Neuronal stem cell (in vitro differentiated cells): ENCODE measurements at regions not wholly inside any gene's neighbourhood (a gene's known extent, or its start where the extent isn't known, plus 50 kb on each side); places are given as distances from the start of the nearest gene placed in this dataset.
"Not testable (repeated sequence)": the region's sequence is repeated elsewhere in the genome, so short reads cannot be mapped to it uniquely, and the experiment has no call there.

Source experiments
- DNase-seq: peaks from one replicate; pipeline ENCODE4 v3.0.0-alpha.2; 2013; ENCODE audit warnings: low spot score
- H2AFZ ChIP-seq: one replicate; pipeline ENCODE4 v1.6.1; 2013; ENCODE audit warnings: mild to moderate bottlenecking, low read length, inconsistent platforms
- H2AK5ac ChIP-seq: 2 replicates; pipeline ENCODE4 v1.6.1; 2013; ENCODE audit warnings: low read depth, mild to moderate bottlenecking, inconsistent platforms, low read length, moderate library complexity, mixed read lengths
- H2BK120ac ChIP-seq: 2 replicates; pipeline ENCODE4 v1.6.1; 2013; ENCODE audit warnings: low read depth, mild to moderate bottlenecking, inconsistent platforms, low read length, moderate library complexity, mixed read lengths
- H2BK12ac ChIP-seq: one replicate; pipeline ENCODE4 v1.6.1; 2013; ENCODE audit warnings: low read length, inconsistent platforms
- H2BK15ac ChIP-seq: 2 replicates; pipeline ENCODE4 v1.6.1; 2013; ENCODE audit warnings: mild to moderate bottlenecking, low read length, inconsistent platforms, mixed read lengths
- H2BK5ac ChIP-seq: one replicate; pipeline ENCODE4 v1.6.1; 2013; ENCODE audit warnings: inconsistent platforms, mild to moderate bottlenecking, low read length, moderate library complexity
- H3K14ac ChIP-seq: one replicate; pipeline ENCODE4 v1.6.1; 2013; ENCODE audit warnings: low read length, inconsistent platforms
- H3K18ac ChIP-seq: 2 replicates; pipeline ENCODE4 v1.6.1; 2013; ENCODE audit warnings: low read length, inconsistent platforms
- H3K23ac ChIP-seq: 2 replicates; pipeline ENCODE4 v1.6.1; 2013; ENCODE audit warnings: low read depth, mild to moderate bottlenecking, mixed read lengths, low read length, inconsistent platforms; ENCODE audit not compliant: poor library complexity
- H3K27ac ChIP-seq: replicated peaks from 3 replicates; pipeline ENCODE4 v1.5.1; 2013; ENCODE audit warnings: low read length, inconsistent platforms
- H3K27me3 ChIP-seq, 3 experiments: 2 replicates each; pipeline ENCODE4 v1.6.1; 2013; ENCODE audit warnings: low read length in 3 of 3, mild to moderate bottlenecking in 2 of 3, inconsistent platforms in 1 of 3, low read depth in 1 of 3, mixed read lengths in 1 of 3, moderate library complexity in 1 of 3; ENCODE audit not compliant: control insufficient read depth in 3 of 3, insufficient read depth in 3 of 3
- H3K36me3 ChIP-seq, 2 donors: replicated peaks in 1 of 2; 2 replicates each; pipeline ENCODE4 v1.6.1; 2013; ENCODE audit warnings: low read length in 2 of 2; ENCODE audit not compliant: control insufficient read depth in 2 of 2, insufficient read depth in 2 of 2
- H3K4ac ChIP-seq: 2 replicates; pipeline ENCODE4 v1.6.1; 2013; ENCODE audit warnings: inconsistent platforms, mild to moderate bottlenecking, low read length, moderate library complexity
- H3K4me1 ChIP-seq, 2 donors: 1 replicate in 1 of 2; 2 replicates in 1 of 2; pipeline ENCODE4 v1.6.1; 2013; ENCODE audit warnings: low read length in 2 of 2, low read depth in 1 of 2; ENCODE audit not compliant: control insufficient read depth in 2 of 2, insufficient read depth in 1 of 2
- H3K4me2 ChIP-seq: one replicate; pipeline ENCODE4 v1.6.1; 2013; ENCODE audit warnings: mild to moderate bottlenecking, low read length, inconsistent platforms; ENCODE audit not compliant: insufficient read depth, poor library complexity, severe bottlenecking
- H3K4me3 ChIP-seq, 2 donors: 2 replicates each; pipeline ENCODE4 v1.5.1; 2013; ENCODE audit warnings: low read length in 2 of 2, mild to moderate bottlenecking in 2 of 2, inconsistent platforms in 1 of 2, moderate library complexity in 1 of 2
- H3K79me1 ChIP-seq: one replicate; pipeline ENCODE4 v1.6.1; 2013; ENCODE audit warnings: low read depth, mild to moderate bottlenecking, inconsistent platforms, low read length, moderate library complexity
- H3K9ac ChIP-seq: one replicate; pipeline ENCODE4 v1.6.1; 2013; ENCODE audit warnings: mild to moderate bottlenecking, low read depth, low read length, inconsistent platforms; ENCODE audit not compliant: poor library complexity
- H3K9me3 ChIP-seq, 2 donors: replicated peaks in 1 of 2; 2 replicates each; pipeline versions ENCODE3 to v1.6.1; 2013; ENCODE audit warnings: low read length in 2 of 2, mild to moderate bottlenecking in 2 of 2, inconsistent platforms in 1 of 2, low read depth in 1 of 2, mixed read lengths in 1 of 2, moderate library complexity in 1 of 2; ENCODE audit not compliant: control insufficient read depth in 2 of 2, insufficient read depth in 1 of 2
- H4K8ac ChIP-seq: one replicate; pipeline ENCODE4 v1.6.1; 2013; ENCODE audit warnings: low read depth, mild to moderate bottlenecking, inconsistent platforms, low read length, moderate library complexity
- H4K91ac ChIP-seq: one replicate; pipeline ENCODE4 v1.6.1; 2013; ENCODE audit warnings: low read length, low read depth, mild to moderate bottlenecking, inconsistent platforms; ENCODE audit not compliant: poor library complexity
- WGBS, 2 donors: extraction: QIAGEN DNeasy Blood & Tissue Kit; methylation state at CpG; one replicate each; pipeline ENCODE4 v1.1.7; 2013; ENCODE audit warnings: missing lambda C conversion rate in 2 of 2, mixed read lengths in 1 of 2; ENCODE audit not compliant: insufficient read length in 2 of 2, insufficient replicate concordance in 1 of 2; ENCODE audit errors: extremely low coverage in 2 of 2; 5-methylcytosine and 5-hydroxymethylcytosine counted together

DNA sequence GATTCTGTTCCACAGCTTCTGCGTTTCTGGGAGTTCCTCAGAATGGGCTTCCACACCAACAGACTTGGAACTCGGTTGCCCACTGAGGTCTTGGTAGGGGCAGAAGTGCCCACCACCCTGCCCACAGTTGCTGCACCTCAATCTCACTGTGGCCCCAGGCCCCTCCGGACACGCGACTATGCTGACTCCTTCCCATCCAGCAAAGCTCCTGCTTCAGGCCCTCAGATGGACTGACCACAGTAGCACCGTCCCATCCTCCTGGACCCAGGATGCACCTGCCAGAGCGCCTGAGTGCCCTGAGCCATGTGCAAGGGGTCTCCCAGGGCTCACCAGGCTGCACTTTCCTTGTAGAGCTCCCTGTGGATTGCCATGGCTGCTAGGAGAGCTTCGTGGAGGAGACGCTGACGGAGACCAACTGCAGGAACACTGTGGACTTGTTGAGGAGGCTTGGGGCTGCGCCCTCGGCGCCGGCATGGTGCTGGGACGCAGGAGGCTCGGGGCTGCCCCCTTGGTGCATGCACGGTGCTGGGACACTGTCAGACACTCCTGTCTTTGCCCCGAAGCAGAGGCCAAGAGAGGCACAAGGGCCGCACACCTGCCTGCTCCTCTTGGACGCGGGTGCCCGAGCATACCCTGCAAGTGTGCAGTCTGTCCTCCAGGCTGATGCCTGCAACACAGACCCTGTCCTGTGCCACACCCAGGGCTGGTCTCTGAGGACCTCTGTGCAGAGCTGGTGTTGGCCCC lies 201.3 kb downstream of the LIPI start:
- not testable (repeated sequence) for H3K9ac ChIP-seq, H2BK120ac ChIP-seq
- WGBS, 2 donors: no CpG with 5 or more reads among the region's 22 CpGs

DNA sequence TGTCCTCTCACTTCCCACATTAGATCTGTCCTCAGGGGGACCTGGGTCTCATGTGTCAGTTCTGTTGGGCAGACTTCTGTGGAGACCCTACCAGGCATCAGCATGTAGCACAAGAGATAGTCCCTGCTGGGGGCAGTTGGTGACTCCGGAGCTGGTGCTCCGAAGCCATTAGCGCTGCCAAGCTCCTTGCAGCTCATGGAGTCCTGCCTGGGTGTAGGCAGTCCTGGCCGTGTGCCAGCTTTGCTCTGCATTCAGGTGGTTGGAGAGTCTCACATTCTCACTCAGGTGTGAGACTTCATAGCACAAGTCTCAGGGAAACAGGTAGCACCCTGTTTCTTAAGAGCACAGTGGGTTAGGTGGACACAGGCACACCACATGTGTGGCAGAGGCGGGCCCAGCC lies 202.3 kb downstream of the LIPI start:
- H3K27me3 ChIP-seq, DNase-seq, H3K23ac ChIP-seq, H3K4me2 ChIP-seq, H3K14ac ChIP-seq, H2BK5ac ChIP-seq, H2BK15ac ChIP-seq, H3K4me1 ChIP-seq, H3K79me1 ChIP-seq, H3K36me3 ChIP-seq, H3K9me3 ChIP-seq, H4K91ac ChIP-seq, H2AK5ac ChIP-seq, H2AFZ ChIP-seq, H3K27ac ChIP-seq, H2BK120ac ChIP-seq, H3K4ac ChIP-seq, H2BK12ac ChIP-seq, H4K8ac ChIP-seq, H3K4me3 ChIP-seq, H3K18ac ChIP-seq, H3K9ac ChIP-seq: not testable (repeated sequence)
- WGBS, 2 donors: no CpG with 5 or more reads among the region's 5 CpGs

More for the DNA sequence above, 201.3 kb downstream of the LIPI start:
- H3K9me3 ChIP-seq, H3K27me3 ChIP-seq, H2BK12ac ChIP-seq, H2AK5ac ChIP-seq, H3K4me2 ChIP-seq, H4K91ac ChIP-seq, H2AFZ ChIP-seq, H3K36me3 ChIP-seq, H3K4ac ChIP-seq, H3K27ac ChIP-seq, H2BK5ac ChIP-seq, H3K4me1 ChIP-seq, H2BK15ac ChIP-seq, H3K79me1 ChIP-seq, H4K8ac ChIP-seq, DNase-seq, H3K14ac ChIP-seq, H3K18ac ChIP-seq, H3K4me3 ChIP-seq, H3K23ac ChIP-seq: not testable (repeated sequence)

DNA sequence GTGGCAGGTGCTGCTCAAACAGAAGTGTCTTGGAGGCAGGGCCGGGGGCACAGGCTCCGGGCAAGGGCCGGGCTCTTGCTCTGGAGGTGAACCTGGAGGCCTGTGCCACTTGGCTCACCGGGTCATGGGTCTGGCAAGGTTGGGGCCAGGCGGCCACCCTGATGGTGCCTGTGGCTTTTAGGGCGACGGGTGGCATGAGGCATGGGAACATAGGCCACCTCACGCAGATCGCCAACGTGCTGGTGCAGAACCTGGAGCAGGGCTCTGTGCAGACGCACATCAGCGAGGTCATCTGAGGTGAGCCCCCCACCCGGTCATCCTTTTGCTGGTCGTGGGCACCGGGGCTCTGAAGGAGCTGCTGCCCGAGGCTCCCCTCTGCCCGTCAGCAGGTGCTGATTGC lies 202.7 kb downstream of the LIPI start:
- not testable (repeated sequence) for H2BK5ac ChIP-seq, H3K79me1 ChIP-seq, H3K4me1 ChIP-seq, H4K8ac ChIP-seq, H3K9me3 ChIP-seq, DNase-seq, H2AFZ ChIP-seq, H3K36me3 ChIP-seq, H2BK12ac ChIP-seq, H3K4me2 ChIP-seq, H3K14ac ChIP-seq, H3K23ac ChIP-seq, H2BK120ac ChIP-seq, H3K18ac ChIP-seq, H3K27me3 ChIP-seq, H3K9ac ChIP-seq, H3K27ac ChIP-seq, H4K91ac ChIP-seq, H2AK5ac ChIP-seq, H3K4me3 ChIP-seq, H3K4ac ChIP-seq, H2BK15ac ChIP-seq
- WGBS, 2 donors: no CpG with 5 or more reads among the region's 17 CpGs

DNA sequence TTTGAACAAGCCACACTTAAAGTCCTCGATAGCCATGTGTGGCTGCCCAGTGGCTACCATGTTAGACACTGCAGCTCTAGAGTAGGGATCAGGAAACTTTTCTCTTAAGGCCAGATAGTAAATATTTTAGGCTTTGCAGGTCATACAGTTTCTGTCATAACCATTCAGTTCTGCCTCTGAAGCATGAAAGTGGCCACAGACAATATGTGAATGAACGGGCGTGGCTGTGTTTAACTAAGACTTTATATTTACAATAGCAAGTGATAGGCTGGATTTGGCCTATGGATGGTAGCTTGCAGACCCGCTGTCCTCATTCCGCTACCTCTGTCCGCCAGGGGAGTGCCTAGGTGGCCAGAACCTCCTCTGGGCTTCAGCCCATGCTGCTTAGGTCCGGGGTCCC lies 204.6 kb downstream of the LIPI start:
- H3K9me3 ChIP-seq, H2BK5ac ChIP-seq, H3K4me3 ChIP-seq, H2AK5ac ChIP-seq, H3K27ac ChIP-seq, H3K27me3 ChIP-seq, H2BK15ac ChIP-seq, H3K9ac ChIP-seq, H3K4ac ChIP-seq, H3K4me2 ChIP-seq, H3K36me3 ChIP-seq, H4K8ac ChIP-seq, H3K4me1 ChIP-seq, H3K79me1 ChIP-seq, H3K18ac ChIP-seq, H2BK120ac ChIP-seq, H3K23ac ChIP-seq, DNase-seq, H2AFZ ChIP-seq, H2BK12ac ChIP-seq, H4K91ac ChIP-seq, H3K14ac ChIP-seq: not testable (repeated sequence)
- no CpG with 5 or more reads among the region's 7 CpGs for WGBS, 2 donors
